ENCODE measurements at regions not wholly inside any gene's neighbourhood (a gene's known extent, or its start where the extent isn't known, plus 50 kb on each side); places are given as distances from the start of the nearest gene placed in this dataset.

- no peak for TF ChIP-seq POLR2A (IDR thresholded peaks at IDR 0.05)
- TF ChIP-seq CTCF (IDR thresholded peaks at IDR 0.05) = no peak
- TF ChIP-seq POLR2AphosphoS5 (IDR thresholded peaks at IDR 0.05) = no peak
- no peak for TF ChIP-seq EP300 (IDR thresholded peaks at IDR 0.05)
Measured at GRCh38 chr9:108323615-108324014, 532.2 kb downstream of the ACTL7B start.
